Fibroblast of skin of right biceps (primary cell): ENCODE measurements at regions not wholly inside any gene's neighbourhood (a gene's known extent, or its start where the extent isn't known, plus 50 kb on each side); places are given as distances from the start of the nearest gene placed in this dataset.
"Not testable (repeated sequence)": the region's sequence is repeated elsewhere in the genome, so short reads cannot be mapped to it uniquely, and the experiment has no call there.

Experiments used
- DNase-seq: peaks from one replicate; pipeline ENCODE4 v3.0.0-alpha.2; 2013

- DNase-seq, result no peak
Measured at GRCh38 chr1:213481395-213481794, 430.4 kb downstream of the RPS6KC1 start.

- no peak for DNase-seq
Measured at GRCh38 chr1:213484333-213484732, 433.3 kb downstream of the RPS6KC1 start.

GRCh38 chr1:213484758-213485157, 433.7 kb downstream of the RPS6KC1 start:
- no peak for DNase-seq

- no peak for DNase-seq
Measured at GRCh38 chr1:213486488-213486887, 435.4 kb downstream of the RPS6KC1 start.

GRCh38 chr1:213491468-213491867, 440.4 kb downstream of the RPS6KC1 start:
- no peak for DNase-seq

- DNase-seq, result no peak
Measured at GRCh38 chr1:213492161-213493041, 441.4 kb downstream of the RPS6KC1 start.

- no peak for DNase-seq
Measured at GRCh38 chr1:213499444-213499843, 448.4 kb downstream of the RPS6KC1 start.

GRCh38 chr1:213507472-213508223, 456.6 kb downstream of the RPS6KC1 start:
- no peak for DNase-seq

- no peak for DNase-seq
Measured at GRCh38 chr1:213511173-213511572, 460.1 kb downstream of the RPS6KC1 start.

- no peak for DNase-seq
Measured at GRCh38 chr1:213512316-213512715, 461.3 kb downstream of the RPS6KC1 start.

GRCh38 chr1:213513006-213513405, 462.0 kb downstream of the RPS6KC1 start:
- no peak for DNase-seq

GRCh38 chr1:213514408-213515179, 463.6 kb downstream of the RPS6KC1 start:
- not testable (repeated sequence) for DNase-seq

GRCh38 chr1:213519098-213519497, 468.1 kb downstream of the RPS6KC1 start:
- no peak for DNase-seq

GRCh38 chr1:213521206-213521605, 466.6 kb upstream of the PROX1 start:
- no peak for DNase-seq

- no peak for DNase-seq
Measured at GRCh38 chr1:213523781-213524398, 463.9 kb upstream of the PROX1 start.

GRCh38 chr1:213526306-213526705, 461.5 kb upstream of the PROX1 start:
- no peak for DNase-seq

- DNase-seq, result no peak
Measured at GRCh38 chr1:213530611-213531320, 457.0 kb upstream of the PROX1 start.

- DNase-seq, result no peak
Measured at GRCh38 chr1:213531369-213532310, 456.1 kb upstream of the PROX1 start.

- no peak for DNase-seq
Measured at GRCh38 chr1:213533125-213533524, 454.6 kb upstream of the PROX1 start.

GRCh38 chr1:213535679-213536078, 452.1 kb upstream of the PROX1 start:
- no peak for DNase-seq

GRCh38 chr1:213538251-213538650, 449.5 kb upstream of the PROX1 start:
- no peak for DNase-seq
